Colonic mucosa (tissue), 4 donors: ENCODE measurements at regions not wholly inside any gene's neighbourhood (a gene's known extent, or its start where the extent isn't known, plus 50 kb on each side); places are given as distances from the start of the nearest gene placed in this dataset.

Experiments used
- DNase-seq: peaks from one replicate; pipeline ENCODE4 v3.0.0-alpha.2; 2020
- H3K27ac ChIP-seq: fragments of 200-600 bp; one replicate; pipeline ENCODE4 v1.8.0; 2021
- H3K27me3 ChIP-seq: fragments of 200-600 bp; one replicate; pipeline ENCODE4 v1.8.0; 2021
- H3K36me3 ChIP-seq: fragments of 200-600 bp; one replicate; pipeline ENCODE4 v1.8.0; 2021
- H3K4me1 ChIP-seq: fragments of 200-600 bp; one replicate; pipeline ENCODE4 v1.8.0; 2021; ENCODE audit warnings: mild to moderate bottlenecking
- H3K4me3 ChIP-seq: fragments of 200-600 bp; one replicate; pipeline ENCODE4 v1.8.0; 2021
- H3K9ac ChIP-seq, 2 donors: one replicate each; pipeline ENCODE4 v1.7.0; 2013; ENCODE audit warnings: control low read depth in 2 of 2, low read depth in 2 of 2, low read length in 2 of 2
- H3K9me3 ChIP-seq: fragments of 200-600 bp; one replicate; pipeline ENCODE4 v1.8.0; 2021
- intact Hi-C: fragments of 100-400 bp; cut with DNase I; formaldehyde crosslinking; loops from one replicate; pipeline ENCODE4 v1.14.1; 2022
- TF ChIP-seq, protein P1 (sequence below): fragments of 200-600 bp; IDR thresholded peaks from one replicate; pipeline ENCODE4 v1.8.0; 2022; ENCODE audit warnings: antibody characterized with exemption, mild to moderate bottlenecking
- donor health status: healthy.
- donor health status: DM: no; HTN: no; CAD: no.
- donor health status: DM: no; HTN: no; CAD: no.

DNA sequence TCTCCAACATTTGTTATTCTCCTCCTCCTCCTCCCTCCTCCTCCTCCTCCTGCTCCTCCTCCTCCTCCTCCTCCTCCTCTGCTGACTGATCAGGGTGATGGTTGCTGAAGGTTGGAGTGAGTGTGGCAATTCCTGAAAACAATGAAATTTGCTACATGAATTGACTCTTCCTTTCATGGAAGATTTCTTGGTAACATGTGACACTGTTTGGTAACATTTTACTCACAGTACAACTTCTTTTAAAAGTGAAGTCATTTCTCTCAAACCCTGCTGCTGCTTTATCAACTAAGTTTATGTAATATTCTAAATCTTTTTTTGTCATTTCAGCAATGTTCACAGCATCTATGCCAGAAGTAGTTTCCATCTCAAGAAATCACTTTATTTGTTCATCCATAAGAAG, 543.0 kb downstream of the MAFB start:
- TF ChIP-seq, protein P1, sequence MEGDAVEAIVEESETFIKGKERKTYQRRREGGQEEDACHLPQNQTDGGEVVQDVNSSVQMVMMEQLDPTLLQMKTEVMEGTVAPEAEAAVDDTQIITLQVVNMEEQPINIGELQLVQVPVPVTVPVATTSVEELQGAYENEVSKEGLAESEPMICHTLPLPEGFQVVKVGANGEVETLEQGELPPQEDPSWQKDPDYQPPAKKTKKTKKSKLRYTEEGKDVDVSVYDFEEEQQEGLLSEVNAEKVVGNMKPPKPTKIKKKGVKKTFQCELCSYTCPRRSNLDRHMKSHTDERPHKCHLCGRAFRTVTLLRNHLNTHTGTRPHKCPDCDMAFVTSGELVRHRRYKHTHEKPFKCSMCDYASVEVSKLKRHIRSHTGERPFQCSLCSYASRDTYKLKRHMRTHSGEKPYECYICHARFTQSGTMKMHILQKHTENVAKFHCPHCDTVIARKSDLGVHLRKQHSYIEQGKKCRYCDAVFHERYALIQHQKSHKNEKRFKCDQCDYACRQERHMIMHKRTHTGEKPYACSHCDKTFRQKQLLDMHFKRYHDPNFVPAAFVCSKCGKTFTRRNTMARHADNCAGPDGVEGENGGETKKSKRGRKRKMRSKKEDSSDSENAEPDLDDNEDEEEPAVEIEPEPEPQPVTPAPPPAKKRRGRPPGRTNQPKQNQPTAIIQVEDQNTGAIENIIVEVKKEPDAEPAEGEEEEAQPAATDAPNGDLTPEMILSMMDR = no peak
- Histone ChIP-seq H3K27me3 (no peaks in the 10 kb centered on the region), H3K36me3 (no peaks in the 10 kb centered on the region), H3K9ac (no peak overlapping the region), H3K4me3 (no peak overlapping the region), H3K9me3 (no peaks in the 10 kb centered on the region), H3K4me1 (no peaks in the 10 kb centered on the region), H3K27ac (no peak overlapping the region)
- intact Hi-C loops = no loop called here
- DNase-seq = no peak

DNA sequence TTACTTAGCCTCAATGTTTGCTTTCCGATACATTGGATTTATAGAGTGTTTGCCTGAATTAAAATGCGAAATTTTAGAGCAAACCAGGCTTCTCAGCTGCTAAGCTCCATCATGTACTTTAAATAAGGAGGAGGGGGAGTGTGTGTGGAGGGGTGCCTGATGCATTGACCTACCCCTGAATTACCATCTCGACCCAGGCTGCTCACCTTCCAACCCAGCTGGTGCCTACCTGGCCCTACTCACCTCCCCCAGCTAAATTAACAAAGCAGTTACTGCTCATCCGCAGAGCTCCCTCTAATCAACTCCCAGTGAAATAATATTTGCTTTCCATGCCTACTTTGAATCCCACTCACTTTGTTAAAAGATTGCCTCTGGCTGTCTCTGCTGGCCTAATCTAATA, 544.5 kb downstream of the MAFB start:
- no peak for DNase-seq
- TF ChIP-seq, protein P1 = no peak
- intact Hi-C loops = no loop called here

DNA sequence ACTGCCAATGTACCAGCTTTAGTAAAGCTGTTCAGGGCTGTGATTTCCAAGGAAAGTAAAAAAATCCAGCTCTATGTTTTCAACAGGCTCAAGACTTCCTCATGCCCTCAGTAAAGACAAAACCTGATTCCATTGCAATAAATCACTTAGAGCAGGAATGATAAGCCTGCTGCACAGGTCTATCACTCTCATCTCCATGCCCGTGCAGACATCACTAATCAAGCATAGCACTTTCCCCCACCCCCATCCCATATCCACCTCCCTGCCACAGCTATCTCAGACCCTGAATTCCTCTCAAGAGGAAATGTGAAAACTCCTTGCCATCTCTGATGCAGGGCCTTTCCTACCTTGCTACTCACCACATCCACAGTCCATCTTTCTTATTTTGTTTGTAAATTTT, 554.9 kb downstream of the MAFB start:
- Histone ChIP-seq H3K9ac (no peak overlapping the region), H3K4me3 (no peak overlapping the region), H3K4me1 (no peaks in the 10 kb centered on the region), H3K36me3 (no peaks in the 10 kb centered on the region), H3K27ac (no peak overlapping the region), H3K27me3 (no peaks in the 10 kb centered on the region), H3K9me3 (no peaks in the 10 kb centered on the region)
- intact Hi-C loops = no loop called here
- DNase-seq = no peak
- TF ChIP-seq, protein P1 = no peak

More for the DNA sequence above, 544.5 kb downstream of the MAFB start:
- H3K36me3 ChIP-seq = no peaks in the 10 kb centered on the region
- H3K4me1 ChIP-seq = no peaks in the 10 kb centered on the region
- H3K27ac ChIP-seq = no peak overlapping the region
- no peaks in the 10 kb centered on the region for H3K9me3 ChIP-seq
- no peak overlapping the region for H3K4me3 ChIP-seq
- no peak overlapping the region for H3K9ac ChIP-seq
- no peaks in the 10 kb centered on the region for H3K27me3 ChIP-seq

DNA sequence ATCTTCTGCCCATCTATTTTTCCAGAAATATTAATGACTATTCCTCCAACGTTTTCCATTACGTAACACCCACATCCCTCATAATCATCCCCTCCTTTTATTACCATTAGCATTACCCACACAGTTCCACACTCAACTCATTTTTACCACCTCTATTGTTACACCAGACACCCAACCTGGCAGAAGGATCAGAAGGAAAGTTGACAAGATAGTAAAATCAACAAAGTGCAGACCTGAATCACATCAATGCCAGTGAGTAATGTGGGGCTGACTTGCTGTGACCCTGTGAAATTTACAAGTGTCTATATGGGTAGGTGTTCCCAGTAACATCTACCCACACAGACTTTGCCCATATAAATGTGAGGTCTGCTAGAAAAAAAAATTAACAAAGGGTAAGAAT, 568.2 kb downstream of the MAFB start:
- TF ChIP-seq, protein P1 = no peak

DNA sequence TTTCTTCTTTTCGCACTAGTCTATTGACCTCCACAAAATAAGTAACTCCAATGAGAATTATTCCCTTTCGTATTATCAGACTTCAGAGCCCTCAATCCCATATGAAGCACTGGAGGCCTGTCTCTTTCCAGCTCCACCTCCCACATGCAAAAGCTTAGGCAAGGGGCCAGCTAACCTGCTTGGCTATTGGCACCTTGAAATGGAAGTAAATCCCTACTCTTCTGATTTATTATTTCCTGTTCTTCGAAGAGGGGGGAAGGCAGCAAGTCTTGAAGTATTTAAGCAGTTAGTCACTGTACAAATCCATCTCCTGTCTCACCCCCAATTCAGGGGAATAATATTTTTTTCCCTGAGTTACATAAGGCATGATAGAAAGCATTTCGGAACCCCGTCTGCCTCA, 577.8 kb downstream of the MAFB start:
- TF ChIP-seq, protein P1 = no peak
- H3K9ac ChIP-seq = no peak overlapping the region
- no peak for DNase-seq
- no peak overlapping the region for H3K27ac ChIP-seq
- no peaks in the 10 kb centered on the region for H3K4me1 ChIP-seq
- no peaks in the 10 kb centered on the region for H3K27me3 ChIP-seq
- H3K4me3 ChIP-seq = no peak overlapping the region
- no peaks in the 10 kb centered on the region for H3K9me3 ChIP-seq
- H3K36me3 ChIP-seq = no peaks in the 10 kb centered on the region
- intact Hi-C loops = no loop called here

More for the DNA sequence above, 568.2 kb downstream of the MAFB start:
- Histone ChIP-seq H3K36me3 (no peaks in the 10 kb centered on the region), H3K27me3 (no peaks in the 10 kb centered on the region), H3K4me3 (no peak overlapping the region), H3K9ac (no peak overlapping the region), H3K4me1 (no peaks in the 10 kb centered on the region), H3K9me3 (no peaks in the 10 kb centered on the region), H3K27ac (no peak overlapping the region)
- intact Hi-C loops = no loop called here
- DNase-seq = no peak
